ENCODE measurements at regions not wholly inside any gene's neighbourhood (a gene's known extent, or its start where the extent isn't known, plus 50 kb on each side); places are given as distances from the start of the nearest gene placed in this dataset.

- no peak overlapping the region for H4K5ac ChIP-seq (ENCODE audit: insufficient read length, low read depth, low read length)
- H3K56ac ChIP-seq (replicated peaks; ENCODE audit: insufficient read length, low read depth, low read length) = no peak overlapping the region
- no peaks in the 10 kb centered on the region for H3K4me1 ChIP-seq (replicated peaks in 1 of 4; ENCODE audit: control insufficient read depth in 3 of 4, insufficient read depth in 4 of 4, low read length in 3 of 4)
- no peaks in the 10 kb centered on the region for H3K27me3 ChIP-seq (replicated peaks in 1 of 4; ENCODE audit: control insufficient read depth in 3 of 4, extremely low read depth in 1 of 4, insufficient read depth in 3 of 4, low read length in 3 of 4)
- FAIRE-seq (no peak), DNase-seq (ENCODE audit: low read depth in 1 of 2, low spot score in 2 of 2) (no peak)
- peaks cover 0 to 3% of the 10 kb centered on the region in 2 experiments; a peak in 1 of 4 replicates for H3K79me2 ChIP-seq (ENCODE audit: control insufficient read depth in 1 of 2, insufficient read depth in 2 of 2, low read length in 2 of 2)
- H3K27ac ChIP-seq (ENCODE audit: low read depth, low read length) = no peak overlapping the region
- no peak overlapping the region for H3K4ac ChIP-seq (replicated peaks; ENCODE audit: insufficient read length, low read depth, low read length)
- TF ChIP-seq SIRT6 (IDR thresholded peaks at IDR 0.05; ENCODE audit: low read length) (no peak), RBBP5 (IDR thresholded peaks at IDR 0.05; ENCODE audit: borderline replicate concordance, low read depth, low read length) (no peak), EGR1 (IDR thresholded peaks at IDR 0.05; ENCODE audit: borderline replicate concordance, low read depth, low read length) (no peak), SAP30 (IDR thresholded peaks at IDR 0.05; ENCODE audit: insufficient read depth, insufficient replicate concordance, low read length) (no peak), JUND (IDR thresholded peaks at IDR 0.05; ENCODE audit: low read length) (no peak), CTCF (IDR thresholded peaks at IDR 0.05; ENCODE audit: control extremely low read depth in 1 of 3, insufficient read depth in 1 of 3, low read depth in 1 of 3, low read length in 3 of 3) (no peak), MAFK (IDR thresholded peaks at IDR 0.05; ENCODE audit: low read depth, low read length) (no peak), POU5F1 (IDR thresholded peaks at IDR 0.05; ENCODE audit: low read depth, low read length) (no peak), CEBPB (IDR thresholded peaks at IDR 0.05; ENCODE audit: low read depth, low read length) (no peak)
- no peaks in the 10 kb centered on the region for H3K9me3 ChIP-seq (ENCODE audit: insufficient read depth in 2 of 2, low read depth in 1 of 2, low read length in 1 of 2)
- no peak overlapping the region for H3K4me2 ChIP-seq (ENCODE audit: insufficient read depth in 1 of 2, low read depth in 2 of 2, low read length in 2 of 2)
- H2BK5ac ChIP-seq (ENCODE audit: low read depth, low read length) = no peak overlapping the region
- no peaks in the 10 kb centered on the region; the same call in 1 of the 2 replicates for H3K23me2 ChIP-seq (ENCODE audit: low read depth, low read length)
- H3K79me1 ChIP-seq (ENCODE audit: low read depth, low read length) = no peaks in the 10 kb centered on the region
- peaks cover 0 to 3% of the 10 kb centered on the region in 2 experiments for H4K20me1 ChIP-seq (replicated peaks in 1 of 2; ENCODE audit: control insufficient read depth in 1 of 2, insufficient read depth in 2 of 2, low read length in 2 of 2)
- no peak overlapping the region for H2AK5ac ChIP-seq (ENCODE audit: low read depth, low read length)
- no peaks in the 10 kb centered on the region for H3K36me3 ChIP-seq (ENCODE audit: control insufficient read depth in 2 of 4, insufficient read depth in 4 of 4, low read length in 3 of 4)
- WGBS, 2 experiments (ENCODE audit: extremely low coverage in 1 of 2, insufficient coverage in 1 of 2, insufficient read length in 1 of 2, insufficient replicate concordance in 2 of 2, low coverage in 1 of 2, low lambda C conversion rate in 2 of 2, missing lambda C conversion rate in 1 of 2) = 78% methylated on average over 1 of the region's 1 CpG; no CpG with 5 or more reads in 1 of the 2 experiments
- H4K91ac ChIP-seq (replicated peaks; ENCODE audit: insufficient read length, low read length) = no peak overlapping the region
- no peak overlapping the region for H3K14ac ChIP-seq (ENCODE audit: insufficient read length)
- CTCF ChIA-PET (ENCODE audit: partially characterized antibody) = interaction anchor here (1.4 to 1.8 kb wide), 2 partner anchors 9 to 23 kb away, joined by 3 to 7 read pairs; no protein-coding TSS in a partner anchor
- H3K4me3 ChIP-seq (ENCODE audit: extremely low read depth in 1 of 4, insufficient read depth in 2 of 4, low read depth in 3 of 4, low read length in 4 of 4) = no peak overlapping the region
- no peak overlapping the region for H3K9ac ChIP-seq (replicated peaks in 1 of 4; ENCODE audit: extremely low read depth in 1 of 4, low read depth in 3 of 4, low read length in 3 of 4)
- no peak overlapping the region for H2BK20ac ChIP-seq (ENCODE audit: low read length)
- H2BK120ac ChIP-seq (replicated peaks; ENCODE audit: low read depth, low read length) = no peak overlapping the region
- no peak overlapping the region for H3K23ac ChIP-seq (ENCODE audit: insufficient read length)
- POLR2A ChIA-PET (ENCODE audit: partially characterized antibody) = no interaction called here
- no peak overlapping the region for H4K8ac ChIP-seq (ENCODE audit: extremely low read depth, insufficient read depth, low read length)
- no peak overlapping the region for H2AFZ ChIP-seq (ENCODE audit: low read length)
- H3K18ac ChIP-seq (ENCODE audit: extremely low read depth, low read length) = no peak overlapping the region
- no peak overlapping the region for H2BK15ac ChIP-seq (ENCODE audit: low read length)
- no peak overlapping the region for H2BK12ac ChIP-seq (ENCODE audit: low read depth, low read length)
Measured at GRCh38 chr9:89786655-89787054, 181.8 kb downstream of the GADD45G start.

Measured in H1 (cell line).